GM18502 (cell line): ENCODE measurements at regions not wholly inside any gene's neighbourhood (a gene's known extent, or its start where the extent isn't known, plus 50 kb on each side); places are given as distances from the start of the nearest gene placed in this dataset.

Source experiments
- ATAC-seq: cut with Tn5 transposase; IDR thresholded peaks from one replicate; pipeline ENCODE4 v1.9.1; 2021; ENCODE audit warnings: mild to moderate bottlenecking; ENCODE audit not compliant: unreplicated experiment, poor library complexity

DNA sequence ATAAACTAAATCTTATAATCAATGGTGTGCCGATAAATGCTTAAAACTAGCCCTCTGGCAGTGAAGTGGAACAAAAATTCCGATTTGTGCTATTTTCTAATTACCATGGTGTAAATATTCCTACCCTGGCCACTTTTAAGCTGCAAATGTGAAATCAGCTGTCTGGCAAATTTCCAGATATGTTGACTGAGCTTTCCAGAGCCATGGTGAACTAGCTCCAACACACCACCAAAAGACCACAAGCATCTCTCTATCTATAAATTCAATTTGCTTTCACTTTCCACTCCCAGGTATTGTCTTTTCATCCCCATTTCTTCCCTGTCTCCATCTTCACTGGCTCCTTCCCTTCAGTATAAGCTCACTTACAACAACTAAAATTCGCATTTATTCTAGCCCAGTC is 152.3 kb upstream of the RGS18 start:
- ATAC-seq: no peak

- ATAC-seq: no peak
These were observed 149.9 kb upstream of the RGS18 start for GRCh38 chr1:192008281-192008825.

GRCh38 chr1:192010406-192010805 is 147.9 kb upstream of the RGS18 start:
- no peak for ATAC-seq

- ATAC-seq: no peak
These were observed 146.7 kb upstream of the RGS18 start for GRCh38 chr1:192011525-192011924.

DNA sequence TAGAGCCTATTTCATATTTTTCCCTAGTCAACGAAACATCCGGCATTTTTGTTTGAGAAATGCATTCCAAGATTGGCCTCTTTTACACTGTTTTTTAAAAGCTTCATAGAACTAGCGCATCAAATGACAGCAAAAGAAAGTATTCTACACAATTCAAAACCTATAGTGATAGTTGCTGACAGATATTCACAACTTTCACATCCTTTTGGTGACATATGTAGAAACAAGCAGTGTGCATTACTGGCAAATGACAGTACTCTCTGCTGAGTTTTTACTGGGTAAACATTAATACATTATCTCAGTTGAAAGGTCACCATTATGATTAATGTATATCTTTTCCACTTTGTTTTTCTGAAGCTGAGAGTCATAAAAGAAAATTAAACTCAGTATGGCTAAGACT is 135.4 kb upstream of the RGS18 start:
- no peak for ATAC-seq

- ATAC-seq: no peak
These were observed 133.4 kb upstream of the RGS18 start for GRCh38 chr1:192024881-192025280.

- ATAC-seq: no peak
These were observed 119.7 kb upstream of the RGS18 start for GRCh38 chr1:192038567-192038966.

GRCh38 chr1:192045131-192045530 is 113.1 kb upstream of the RGS18 start:
- no peak for ATAC-seq

- no peak for ATAC-seq
These were observed 104.7 kb upstream of the RGS18 start for GRCh38 chr1:192053531-192053971.

DNA sequence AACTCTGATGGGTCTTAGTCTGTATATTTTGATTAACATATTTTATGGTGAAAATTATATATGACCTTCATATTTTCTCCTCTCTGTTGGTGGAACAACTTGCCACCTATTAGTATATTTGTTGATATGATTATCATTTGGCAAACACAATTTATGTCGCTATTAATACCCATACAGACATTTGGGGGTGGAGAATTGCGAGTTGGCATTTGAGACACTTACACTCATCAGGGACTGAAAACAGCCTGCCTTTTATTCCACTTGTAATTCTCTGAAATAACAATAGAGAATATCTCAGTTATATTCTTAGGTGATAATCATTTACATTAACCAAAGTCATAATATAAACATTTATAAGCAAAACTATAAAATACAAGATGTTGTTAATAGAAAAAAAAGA is 100.5 kb upstream of the RGS18 start:
- no peak for ATAC-seq

- ATAC-seq: no peak
These were observed 98.9 kb upstream of the RGS18 start for GRCh38 chr1:192059407-192059806.

- no peak for ATAC-seq
These were observed 96.7 kb upstream of the RGS18 start for GRCh38 chr1:192061556-192061955.

DNA sequence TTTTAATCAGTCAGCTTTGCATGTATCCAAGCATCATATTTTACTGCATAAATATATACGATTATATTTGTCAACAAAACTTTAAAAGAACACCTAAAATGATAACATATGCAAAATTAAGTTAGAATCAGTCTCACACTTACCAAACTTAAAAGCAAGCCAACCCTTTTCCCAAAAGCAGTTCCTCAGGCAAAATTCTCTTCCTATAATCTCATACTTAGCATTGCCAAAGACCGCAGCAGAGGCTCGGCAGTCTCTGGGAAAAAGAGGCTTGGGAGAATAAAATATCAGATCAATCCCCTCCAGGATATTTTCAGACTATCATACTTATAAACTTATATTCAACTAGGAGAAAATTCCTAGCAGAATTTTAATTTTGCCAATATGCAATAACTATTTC is 93.2 kb upstream of the RGS18 start:
- ATAC-seq: no peak

DNA sequence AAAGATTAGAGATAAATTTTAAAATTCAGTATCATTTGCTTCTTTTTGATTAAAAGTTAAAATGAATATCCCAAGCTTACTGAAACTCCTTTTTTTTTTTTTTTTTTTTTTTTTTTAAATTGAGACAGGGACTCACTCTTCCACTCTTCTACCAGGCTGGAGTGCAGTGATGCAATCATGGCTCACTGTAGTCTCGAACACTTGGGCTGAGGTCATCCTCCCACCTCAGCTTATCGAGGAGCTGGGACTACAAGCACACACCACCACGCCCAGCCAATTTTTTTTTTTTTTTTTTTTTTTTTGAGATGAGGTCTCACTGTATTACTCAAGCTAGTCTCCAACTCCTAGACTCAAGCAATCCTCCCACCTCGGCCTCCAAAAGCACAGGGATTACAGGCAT is 92.1 kb upstream of the RGS18 start:
- no peak for ATAC-seq

DNA sequence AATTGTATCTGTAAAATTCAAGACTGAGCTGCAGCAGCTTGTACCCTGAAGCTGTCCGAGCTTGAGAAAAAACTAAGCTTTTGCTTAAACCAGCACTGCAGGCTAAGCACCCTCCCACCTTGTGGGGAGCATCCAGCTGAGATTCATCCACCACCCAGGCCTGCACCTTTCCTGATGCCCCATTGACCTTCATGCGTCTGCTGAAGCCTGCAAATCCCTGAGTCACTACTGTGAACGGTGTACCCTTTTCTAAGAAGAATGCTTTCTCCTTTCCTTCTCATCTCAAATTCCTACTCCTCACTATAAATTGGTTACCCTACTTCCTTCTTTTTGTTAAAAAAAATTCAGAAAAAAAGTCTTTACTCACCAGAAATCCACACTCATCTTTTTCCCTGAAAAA is 90.9 kb upstream of the RGS18 start:
- no peak for ATAC-seq

DNA sequence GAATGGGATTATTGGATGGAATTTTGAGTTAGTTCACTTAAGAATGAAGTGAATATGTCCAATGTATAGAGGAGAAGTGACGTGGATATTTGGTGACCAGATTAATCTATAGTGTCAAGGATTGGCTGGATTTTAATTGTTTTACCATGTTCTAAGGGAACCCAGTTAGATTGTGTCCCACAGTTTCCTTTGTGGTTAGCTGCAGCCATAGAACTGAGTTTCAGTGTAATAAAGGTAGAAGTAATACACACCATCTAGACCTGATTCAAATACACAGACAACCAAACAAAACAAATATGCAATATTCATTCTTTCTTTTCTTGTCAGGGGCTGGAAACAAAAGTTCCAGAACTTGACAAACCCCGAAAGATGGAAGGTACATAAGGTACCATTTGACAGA is 88.0 kb upstream of the RGS18 start:
- no peak for ATAC-seq

GRCh38 chr1:192080684-192081083 is 77.6 kb upstream of the RGS18 start:
- ATAC-seq: no peak

- no peak for ATAC-seq
These were observed 76.9 kb upstream of the RGS18 start for GRCh38 chr1:192081359-192081758.

DNA sequence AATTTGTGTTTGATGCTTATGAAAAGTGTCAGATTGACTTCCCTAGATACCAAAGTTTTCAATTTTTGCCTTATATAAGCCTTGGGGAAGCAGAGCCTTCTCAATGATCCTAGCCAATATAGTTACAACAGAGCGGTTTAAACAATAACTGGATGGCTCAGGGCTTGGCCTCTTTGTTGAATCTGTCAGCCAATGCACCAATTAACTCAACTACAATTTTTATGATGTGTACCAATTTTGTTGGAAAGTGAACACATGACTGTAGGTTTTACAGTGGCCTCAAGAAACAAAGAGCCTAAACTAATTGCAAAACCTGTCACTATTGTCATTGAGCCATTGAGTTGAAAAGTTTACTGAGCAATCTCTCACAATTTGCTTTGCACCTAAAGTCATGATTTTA is 71.6 kb upstream of the RGS18 start:
- no peak for ATAC-seq

- no peak for ATAC-seq
These were observed 70.9 kb upstream of the RGS18 start for GRCh38 chr1:192087334-192087733.

GRCh38 chr1:192088496-192088895 is 69.8 kb upstream of the RGS18 start:
- no peak for ATAC-seq

DNA sequence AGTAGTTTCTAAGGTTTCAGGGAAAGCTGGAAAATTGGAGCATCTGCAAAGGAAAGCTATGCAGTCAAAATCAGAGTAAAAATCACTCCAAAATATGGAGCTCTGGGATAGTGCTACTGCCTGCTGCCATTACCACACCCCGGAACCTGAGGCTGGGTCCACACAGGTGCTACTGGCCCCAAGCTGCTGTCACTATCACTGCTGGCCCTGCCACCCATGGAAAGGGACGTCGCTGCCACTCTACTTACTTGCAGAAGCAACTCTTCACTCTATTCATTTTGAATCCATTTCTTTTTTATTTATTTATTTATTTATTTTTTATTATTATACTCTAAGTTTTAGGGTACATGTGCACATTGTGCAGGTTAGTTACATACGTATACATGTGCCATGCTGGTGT is 60.3 kb upstream of the RGS18 start:
- no peak for ATAC-seq

DNA sequence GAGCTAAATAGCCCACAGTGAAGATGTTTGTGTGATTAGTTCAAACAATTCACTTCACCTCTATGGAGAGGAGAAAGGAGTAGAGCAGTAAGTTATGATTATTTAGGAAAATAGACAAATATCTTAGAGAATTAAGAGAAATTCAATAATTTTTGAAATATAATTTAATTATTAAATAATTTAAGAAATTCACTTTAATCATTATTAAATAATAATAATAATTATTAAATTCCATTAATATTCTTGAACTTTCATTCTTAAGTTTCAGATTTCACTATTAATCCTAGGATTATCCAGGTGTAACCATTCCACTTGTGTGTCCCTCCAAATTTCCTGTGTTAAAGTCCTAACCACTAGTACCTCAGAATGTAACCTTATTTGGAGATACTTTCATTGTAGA is 58.9 kb upstream of the RGS18 start:
- ATAC-seq: no peak
